Left kidney (tissue), 1 donor: ENCODE measurements at regions not wholly inside any gene's neighbourhood (a gene's known extent, or its start where the extent isn't known, plus 50 kb on each side); places are given as distances from the start of the nearest gene placed in this dataset.
"Not testable (repeated sequence)": the region's sequence is repeated elsewhere in the genome, so short reads cannot be mapped to it uniquely, and the experiment has no call there.

Experiments used
- DNase-seq: peaks from one replicate; pipeline ENCODE4 v3.0.0-alpha.2; 2013

DNA sequence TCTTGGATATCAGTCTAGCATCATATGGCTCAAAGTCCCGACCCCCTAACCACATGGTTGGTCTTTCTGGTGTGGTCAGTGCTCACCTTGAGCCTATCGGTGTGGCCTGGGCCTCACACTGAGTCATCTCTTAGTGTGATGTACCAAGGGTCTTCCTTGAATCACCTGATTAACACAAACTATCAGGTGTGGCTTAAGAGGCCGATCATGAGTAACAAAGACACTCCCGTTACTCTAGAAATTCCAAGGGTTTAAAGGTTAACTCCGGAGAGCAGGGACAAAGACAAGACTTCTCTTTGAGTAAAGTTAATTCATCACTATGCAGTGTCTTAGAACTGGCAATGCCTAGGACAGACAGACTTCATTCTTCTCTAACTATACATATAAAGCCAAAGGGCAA lies 52.3 kb upstream of the ARMC3 start:
- DNase-seq, result no peak

DNA sequence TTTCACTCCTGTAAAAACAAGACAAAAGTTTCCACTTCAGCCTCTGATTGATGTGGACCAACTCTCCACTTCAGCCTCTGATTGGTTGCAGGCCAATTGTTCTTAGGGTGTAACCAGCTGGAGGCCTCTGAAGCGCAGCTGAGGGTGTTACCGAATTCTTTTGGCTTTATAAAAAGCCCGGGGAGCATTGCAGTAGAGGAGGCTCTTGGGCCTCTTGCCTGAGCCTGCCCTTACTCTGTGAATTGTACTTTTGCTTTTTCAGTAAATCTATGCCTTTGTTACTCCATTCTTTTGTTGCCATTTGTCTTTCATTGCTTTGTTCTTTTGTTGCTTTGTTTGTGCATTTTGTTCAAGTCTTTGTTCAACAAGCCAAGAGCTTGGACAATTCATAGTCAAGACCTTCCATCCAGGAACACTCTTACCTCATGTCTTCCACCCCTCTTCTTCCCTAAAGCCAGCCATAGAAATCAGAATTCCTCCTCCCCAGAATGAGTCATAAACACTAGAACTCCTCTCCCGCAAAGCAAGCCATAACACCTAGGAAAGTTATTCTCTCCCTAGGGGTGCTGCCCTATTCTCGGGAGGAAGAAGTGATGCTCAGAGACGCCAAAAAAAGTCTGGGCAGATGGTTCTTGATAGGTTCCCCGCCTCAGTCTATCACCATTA lies 53.5 kb upstream of the ARMC3 start:
- DNase-seq, result no peak

DNA sequence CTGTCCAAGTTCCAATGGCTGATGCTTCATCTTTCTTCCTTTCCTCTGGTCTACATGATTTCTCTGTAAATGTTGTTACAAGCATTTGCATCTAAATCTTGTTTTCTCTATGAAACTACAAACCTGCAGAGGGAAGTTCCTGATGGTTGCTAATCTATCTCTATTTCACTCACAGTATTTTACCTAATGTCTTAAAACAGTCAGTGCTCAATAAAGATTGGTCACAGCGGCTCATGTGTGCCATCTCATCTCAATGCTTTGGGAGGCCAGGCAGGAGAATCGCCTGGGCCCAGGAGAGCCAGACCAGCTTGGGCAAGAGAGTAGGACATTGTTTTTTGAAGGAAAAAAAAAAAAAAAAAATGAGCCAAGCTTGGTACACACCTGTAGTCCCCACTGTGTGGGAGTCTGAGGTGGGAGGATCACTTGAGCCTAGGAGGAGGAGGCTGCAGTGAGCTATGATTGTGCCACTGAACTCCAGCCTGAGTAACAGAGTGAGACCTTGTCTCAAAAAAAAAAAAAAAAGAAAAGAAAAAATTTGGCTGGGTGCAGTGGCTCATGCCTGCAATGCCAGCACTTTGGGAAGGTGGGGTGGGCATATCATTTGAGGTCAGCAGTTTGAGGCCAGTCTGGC lies 71.3 kb upstream of the ARMC3 start:
- DNase-seq, result no peak

DNA sequence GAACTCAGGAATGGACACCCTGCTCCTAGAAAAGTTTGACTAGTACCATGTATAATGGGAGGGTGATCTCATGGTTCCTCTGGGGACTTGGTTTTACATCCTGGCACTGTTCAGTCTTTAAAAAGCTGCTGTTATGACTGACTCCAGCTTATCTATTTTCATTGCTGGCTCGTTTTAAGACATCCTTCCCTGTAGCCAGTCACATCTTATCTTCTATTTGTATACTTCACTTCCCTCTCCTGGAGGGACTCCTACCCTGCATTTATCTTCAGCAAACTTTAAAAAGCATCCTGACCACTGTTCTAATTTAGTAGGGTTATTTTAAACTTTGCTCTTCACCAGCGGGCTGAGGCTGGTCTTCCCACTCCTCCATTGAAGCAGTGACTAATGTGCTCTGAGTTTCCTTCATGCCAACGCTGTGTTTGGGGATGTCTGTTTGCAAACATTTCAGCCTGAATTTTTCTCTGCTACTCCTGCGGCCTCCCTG lies 72.9 kb upstream of the ARMC3 start:
- no peak for DNase-seq

DNA sequence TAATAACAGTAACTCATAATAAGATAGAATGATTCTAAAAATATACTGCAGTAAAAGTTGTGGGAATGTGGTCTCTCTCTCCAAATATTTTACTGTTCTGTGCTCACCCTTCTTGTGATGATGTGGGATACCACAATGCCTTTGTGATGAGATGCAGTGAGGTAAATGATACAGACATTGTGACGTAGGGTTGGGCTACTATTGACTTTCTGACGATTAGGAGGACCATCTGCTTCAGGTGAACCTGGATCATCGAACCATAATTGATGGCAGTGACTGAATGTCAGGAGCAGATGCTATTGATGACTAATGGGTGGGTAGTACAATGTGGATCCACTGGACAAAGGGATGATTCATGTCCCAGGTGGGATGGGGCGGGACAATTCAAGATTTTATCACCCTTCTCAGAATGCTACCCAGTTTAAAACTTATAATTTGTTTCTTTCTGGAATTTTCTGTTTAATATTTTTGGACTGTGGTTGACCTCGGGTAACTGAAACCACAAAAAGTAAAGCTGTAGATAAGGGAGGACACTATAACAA lies 73.9 kb upstream of the ARMC3 start:
- no peak for DNase-seq

DNA sequence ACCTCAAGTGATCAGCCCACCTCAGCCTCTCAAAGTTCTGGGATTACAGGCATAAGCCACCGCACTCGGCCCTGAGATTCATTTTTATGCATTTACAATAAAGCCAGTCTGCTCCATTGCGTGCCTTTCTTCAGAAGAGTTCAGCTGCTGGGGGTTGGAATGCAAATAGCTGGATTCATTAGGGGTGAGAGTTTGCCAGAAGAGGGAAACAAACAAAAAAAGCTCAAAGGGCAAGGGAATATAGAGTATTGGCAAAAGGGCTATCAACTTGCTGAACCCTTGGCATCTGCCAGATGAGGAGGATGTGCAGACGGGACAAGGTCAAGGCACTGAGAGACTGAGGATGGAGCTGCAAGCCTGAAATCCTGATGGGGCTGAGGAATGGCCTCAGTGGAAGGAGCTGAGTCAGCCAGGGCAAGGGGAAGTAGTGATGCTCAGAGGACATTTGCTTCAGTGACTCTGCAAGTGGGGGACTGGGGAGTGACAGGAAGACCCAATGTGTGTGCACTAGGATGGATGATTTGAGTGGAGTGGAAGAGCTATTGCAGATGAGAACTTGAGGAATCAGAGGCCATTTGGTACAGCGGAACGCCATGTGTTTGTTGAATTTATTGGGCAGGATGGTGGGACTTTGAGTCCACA lies 75.0 kb upstream of the ARMC3 start:
- no peak for DNase-seq

DNA sequence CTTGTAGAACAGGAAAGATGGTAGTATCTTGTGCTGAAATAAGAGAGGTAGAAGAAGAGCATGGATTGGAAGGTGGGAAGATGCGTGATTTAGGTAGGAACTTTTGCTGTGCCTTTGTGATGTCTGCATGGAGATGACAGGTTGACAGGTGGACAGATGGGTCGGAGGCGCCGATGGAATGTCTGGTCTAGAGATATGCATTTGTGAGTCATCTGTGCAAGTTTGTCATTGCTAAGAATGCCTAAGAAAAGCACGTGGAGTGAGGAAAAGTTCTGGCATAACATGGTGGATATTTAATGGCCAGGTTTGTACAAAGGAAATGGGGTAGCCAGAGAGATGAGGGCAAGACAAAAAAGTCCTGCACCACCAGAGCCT lies 76.0 kb upstream of the ARMC3 start:
- DNase-seq, result no peak

DNA sequence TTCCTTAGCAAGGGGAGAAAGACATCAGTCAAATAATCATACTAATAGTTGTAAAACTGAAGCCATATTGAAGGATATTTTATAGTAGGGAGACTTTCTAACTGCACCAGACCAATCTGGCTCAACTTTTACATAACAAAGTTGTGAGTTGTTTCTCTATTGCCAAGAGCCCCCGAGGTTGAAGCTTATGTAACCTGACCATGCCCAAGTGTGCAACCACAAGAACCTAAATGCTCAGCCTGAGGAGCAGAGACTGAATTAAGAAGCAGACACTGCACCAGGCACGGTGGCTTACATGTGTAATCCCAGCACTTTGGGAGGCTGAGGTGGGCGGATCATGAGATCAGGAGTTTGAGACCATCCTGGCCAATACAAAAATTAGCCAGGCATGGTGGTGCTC lies 77.3 kb upstream of the ARMC3 start:
- DNase-seq, result no peak

DNA sequence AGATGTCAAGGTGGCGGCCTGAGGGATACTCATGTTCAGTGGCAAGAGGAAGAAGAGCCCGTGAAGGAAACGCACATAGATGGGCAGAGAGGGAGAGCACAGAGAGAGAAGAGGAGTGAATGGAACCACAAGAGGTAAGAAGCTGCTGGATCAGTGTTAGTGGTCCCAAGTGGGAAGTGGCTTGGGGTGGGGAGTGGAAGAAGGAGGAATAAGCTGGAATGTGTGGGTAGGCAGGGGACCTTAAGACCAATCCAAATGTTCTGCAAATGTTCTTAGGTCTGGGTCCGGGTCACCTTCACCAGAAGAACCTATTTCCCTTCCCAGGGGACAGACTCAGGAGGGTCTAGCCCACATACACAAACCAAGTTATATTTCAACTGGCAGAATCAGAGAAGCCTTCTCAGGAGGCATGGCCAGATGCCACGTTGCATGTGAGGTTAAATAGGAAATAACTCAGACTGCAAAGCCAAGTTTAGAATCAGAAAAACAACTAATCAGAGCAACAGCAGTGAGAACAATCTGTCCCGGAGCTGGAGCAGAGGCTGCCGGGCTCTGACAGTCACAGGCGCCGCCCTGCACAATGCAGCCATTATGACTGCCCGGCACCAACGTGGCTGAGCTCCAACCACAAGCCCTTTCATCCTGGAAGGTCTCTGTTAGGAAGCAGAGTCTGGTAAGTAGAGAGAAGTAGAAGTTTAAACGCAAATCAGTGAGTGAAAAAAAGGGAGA lies 78.6 kb upstream of the ARMC3 start:
- DNase-seq, result no peak

DNA sequence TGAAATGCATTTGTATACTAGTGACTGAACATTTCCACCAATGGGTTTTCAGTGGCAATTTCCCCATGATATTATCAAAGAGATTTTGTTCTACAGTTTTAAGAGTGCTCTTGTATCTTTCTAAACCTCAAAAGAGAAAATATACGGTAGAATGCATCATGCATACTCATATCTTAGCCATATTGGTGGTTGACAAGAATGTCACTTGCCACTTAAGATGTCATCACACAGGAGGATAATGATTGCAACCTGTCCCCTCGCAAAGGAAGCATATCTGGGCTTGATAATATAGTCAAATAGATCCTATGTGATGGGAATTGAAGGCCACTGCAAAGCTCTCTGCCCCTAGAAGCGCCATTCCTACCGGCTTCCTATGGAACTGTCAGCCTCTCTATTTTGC lies 79.3 kb upstream of the ARMC3 start:
- no peak for DNase-seq

DNA sequence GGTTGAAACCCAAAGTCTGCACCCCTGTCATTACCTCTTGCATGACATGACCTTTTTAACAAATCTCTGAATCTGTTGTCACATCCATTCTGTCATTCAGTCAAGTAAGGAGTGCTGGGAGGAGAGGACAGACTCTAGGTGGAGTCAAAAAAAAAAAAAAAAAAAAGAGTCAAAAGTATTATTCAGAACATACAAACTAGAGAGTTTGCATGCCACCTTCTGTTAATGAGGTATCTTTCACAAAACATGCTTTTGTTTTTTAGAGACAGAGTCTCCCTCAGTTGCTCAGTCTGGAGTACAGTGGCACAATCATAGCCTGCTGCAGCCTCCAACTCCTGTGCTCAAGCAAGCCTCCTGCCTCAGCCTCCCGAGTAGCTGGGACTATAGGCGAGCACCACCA lies 81.6 kb upstream of the ARMC3 start:
- DNase-seq, result no peak

DNA sequence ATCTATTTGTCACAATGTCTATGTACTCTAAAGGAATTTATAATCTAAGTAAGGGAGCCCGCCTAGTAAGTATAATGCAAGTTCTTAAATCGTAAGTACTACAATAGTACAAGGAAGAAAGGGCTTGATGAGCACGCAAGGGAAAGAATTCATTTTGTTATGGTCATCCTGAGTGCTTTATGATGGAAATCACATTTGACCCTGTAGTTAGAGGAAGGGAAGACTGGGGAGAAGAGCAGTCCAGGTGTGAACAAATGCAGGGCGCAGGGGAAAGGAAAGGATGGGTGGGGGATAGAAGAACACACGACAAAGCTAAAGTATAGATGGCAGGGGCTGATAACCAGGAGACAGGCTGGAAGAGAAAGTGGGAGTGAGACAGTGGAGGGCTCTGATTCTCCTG lies 88.2 kb upstream of the ARMC3 start:
- DNase-seq, result no peak

DNA sequence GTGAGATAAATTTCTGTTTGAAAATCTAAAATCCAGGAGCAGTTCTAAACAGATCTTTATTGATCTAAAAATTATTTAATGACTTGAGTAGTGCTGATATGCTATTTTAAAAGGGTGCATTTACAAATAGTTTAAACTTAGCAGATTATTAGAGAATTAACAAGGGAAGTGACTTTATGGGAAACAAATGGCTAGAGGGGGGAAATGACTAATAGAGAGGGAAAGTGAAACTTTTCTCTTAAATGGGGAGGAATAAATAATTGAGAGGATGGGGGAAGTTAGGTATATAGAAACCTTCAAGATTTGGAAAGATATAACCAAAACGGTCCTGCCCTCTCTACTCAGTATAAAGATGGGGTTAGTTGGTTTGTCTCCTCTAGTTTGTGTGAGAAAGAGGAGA lies 90.1 kb upstream of the ARMC3 start:
- no peak for DNase-seq

DNA sequence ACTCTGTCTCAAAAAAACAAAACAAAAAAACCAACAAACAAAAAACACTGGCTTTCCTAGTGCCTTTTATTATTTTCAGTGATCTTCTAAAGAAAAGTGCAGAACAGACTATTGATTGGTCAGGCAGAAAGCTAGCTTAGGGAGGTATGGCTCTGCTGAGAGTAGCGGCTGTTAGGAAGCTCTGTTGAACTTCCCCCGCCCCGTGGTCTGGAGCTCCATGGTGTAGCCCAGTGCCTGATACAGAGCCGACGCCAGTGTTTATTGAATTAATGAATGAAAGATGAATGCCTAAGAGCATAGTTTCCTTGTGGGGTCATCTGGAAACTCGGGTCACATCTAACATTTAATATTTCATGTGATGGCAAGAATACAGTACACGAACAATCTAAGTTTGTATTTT lies 90.5 kb upstream of the ARMC3 start:
- no peak for DNase-seq

DNA sequence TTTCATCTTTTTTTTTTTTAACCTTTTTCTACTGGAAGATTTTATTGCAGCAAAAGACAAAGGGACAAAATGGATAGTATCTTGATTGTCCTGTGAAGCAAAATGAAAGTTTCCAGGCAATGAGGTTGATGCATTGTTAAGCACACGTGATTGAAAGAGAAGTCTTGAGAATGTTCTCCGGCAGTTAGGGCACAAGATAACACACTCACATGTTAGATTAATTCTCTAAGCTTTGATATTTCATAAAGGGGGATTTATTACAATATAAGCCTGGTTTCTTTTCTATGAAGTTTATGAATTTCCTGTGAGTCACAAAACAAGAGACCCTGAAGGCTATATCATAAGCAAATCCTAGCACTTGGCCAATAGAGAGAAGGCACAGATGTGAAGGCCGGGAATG lies 93.4 kb upstream of the ARMC3 start:
- no peak for DNase-seq

DNA sequence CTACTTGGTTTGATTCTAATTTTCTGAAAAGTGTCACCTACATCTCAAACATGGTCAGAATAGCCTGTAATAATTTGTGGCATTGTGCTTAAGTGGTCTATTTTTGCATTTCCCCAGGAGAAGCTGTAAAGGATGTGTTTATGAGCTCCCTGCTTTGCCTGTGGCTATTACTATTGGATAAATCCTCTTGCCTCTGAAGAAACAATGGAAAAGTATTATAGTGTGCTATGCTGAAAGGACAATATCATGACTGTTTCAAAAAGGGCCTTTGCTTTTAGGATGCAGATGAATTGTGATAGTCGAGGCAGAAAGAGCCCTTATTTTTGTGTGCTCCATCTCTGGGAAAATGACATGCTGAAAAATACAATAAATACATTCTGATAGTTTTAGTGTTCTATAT lies 94.1 kb upstream of the ARMC3 start:
- DNase-seq, result no peak

DNA sequence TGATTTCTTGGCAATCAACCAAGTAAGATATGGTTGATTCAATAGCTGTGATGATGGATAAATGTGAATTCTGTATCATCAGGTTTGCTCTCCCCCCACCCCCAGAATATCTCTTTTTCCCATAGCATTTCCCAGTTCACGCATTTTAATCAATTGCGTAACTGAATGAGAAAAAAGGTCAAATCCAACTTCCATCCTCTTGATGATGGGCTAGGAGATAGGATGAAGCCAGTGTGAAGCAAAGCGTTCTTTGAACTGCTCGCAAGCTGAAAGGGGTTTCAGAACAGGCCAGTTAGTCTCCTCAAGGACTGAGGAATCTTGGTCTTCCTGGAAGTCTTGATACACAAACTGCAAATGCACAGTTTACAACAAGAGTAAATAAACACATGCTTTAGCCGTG lies 94.5 kb upstream of the ARMC3 start:
- DNase-seq, result no peak

DNA sequence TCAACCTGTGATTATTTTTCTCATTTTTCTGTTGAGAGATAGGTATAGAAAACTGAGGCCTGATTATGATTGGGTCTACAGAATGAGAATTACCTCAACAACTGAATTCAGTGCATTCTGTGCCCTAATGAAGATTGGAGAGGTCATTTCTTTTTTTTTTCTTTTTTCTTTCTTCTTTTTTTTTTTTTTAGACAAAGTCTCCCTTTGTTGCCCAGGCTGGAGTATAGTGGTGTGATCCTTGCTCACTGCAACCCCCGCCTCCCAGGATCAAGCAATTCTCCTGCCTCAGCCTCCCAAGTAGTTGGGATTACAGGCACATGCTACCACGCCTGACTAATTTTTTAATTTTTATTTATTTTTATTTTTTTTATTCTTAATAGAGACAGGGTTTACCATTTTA lies 95.0 kb upstream of the ARMC3 start:
- DNase-seq, result no peak

DNA sequence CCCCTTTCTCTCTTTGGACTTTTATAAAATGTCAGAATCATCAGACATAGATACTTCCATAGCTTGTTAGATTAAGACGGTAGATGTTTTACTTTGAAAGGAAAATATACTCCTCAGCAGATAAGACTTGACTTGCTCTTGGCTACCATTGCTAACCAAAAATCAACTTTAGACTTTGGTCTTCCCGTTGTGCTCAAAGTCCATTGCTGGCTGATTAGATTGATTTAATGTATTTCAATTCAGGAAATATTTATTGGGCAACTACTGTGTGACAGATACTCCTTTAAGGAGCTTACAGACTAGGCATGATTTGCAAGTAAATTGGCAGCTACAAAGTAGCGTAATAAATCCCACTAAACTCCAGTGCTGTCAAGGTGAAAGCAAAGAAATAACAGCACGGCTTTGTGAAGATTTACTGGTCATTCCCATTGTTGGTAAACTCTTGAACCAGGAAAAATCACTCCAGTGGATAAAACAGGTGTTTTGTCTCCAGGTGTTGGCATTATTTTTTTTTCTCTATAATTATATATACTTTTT lies 95.7 kb upstream of the ARMC3 start:
- no peak for DNase-seq

DNA sequence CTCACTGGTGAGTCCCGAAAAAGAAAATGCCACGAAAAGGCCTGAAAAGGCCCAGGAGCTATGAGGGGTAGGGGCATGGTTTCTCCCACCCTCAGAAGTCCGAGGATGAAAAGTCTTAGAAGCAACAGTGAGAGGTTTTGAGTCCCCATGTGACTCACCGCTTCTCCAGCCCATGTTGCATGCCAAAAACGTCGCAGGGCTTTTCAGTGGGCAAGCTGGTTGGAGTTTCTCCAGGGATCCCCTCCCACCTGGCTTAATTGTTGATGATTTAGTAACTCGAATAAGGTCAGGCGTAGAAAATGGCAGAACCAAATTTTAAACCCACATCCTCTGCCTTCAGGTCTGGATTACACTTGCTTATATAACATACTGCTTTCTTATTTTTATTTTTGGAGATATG lies 96.3 kb upstream of the ARMC3 start:
- DNase-seq, result no peak

DNA sequence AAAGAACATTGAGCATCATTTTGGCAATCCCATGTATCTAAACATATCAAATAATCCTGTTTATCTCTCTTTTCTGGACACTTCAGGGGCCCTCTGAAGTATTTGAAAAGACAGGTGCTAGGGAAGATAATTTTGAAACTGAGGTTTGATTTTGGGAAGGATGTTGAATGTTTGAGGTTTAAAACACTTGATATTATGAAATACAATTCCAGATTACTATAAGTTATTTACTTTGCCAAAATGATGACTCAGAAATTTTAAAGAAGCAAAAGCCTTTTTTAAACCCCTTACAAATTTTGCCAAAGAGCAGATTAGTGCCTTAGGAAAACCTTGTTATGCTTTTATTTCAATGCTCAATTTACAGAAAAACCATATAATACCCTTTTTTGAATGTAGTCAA lies 99.1 kb upstream of the ARMC3 start:
- DNase-seq, result not testable (repeated sequence)

DNA sequence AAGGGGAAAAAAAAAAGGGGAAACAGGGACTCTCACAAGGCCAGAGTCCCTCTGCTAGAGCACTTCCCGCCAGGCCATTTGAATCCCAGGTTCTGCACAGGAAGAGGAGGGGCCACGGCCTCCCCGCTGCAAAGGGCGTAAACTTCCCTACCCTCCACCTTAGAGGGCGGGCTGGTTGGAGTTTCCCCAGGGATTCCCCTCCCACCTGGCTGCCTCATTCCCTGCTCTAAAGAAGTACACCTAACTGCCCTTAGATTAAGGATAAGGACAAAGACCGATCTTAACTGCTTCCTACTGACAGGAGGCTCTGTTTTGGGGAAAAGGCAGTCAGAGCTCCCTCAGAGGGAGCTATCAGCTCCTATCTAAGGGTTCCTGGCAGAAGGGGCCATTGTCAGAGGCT lies 102.0 kb upstream of the ARMC3 start:
- DNase-seq, result no peak

DNA sequence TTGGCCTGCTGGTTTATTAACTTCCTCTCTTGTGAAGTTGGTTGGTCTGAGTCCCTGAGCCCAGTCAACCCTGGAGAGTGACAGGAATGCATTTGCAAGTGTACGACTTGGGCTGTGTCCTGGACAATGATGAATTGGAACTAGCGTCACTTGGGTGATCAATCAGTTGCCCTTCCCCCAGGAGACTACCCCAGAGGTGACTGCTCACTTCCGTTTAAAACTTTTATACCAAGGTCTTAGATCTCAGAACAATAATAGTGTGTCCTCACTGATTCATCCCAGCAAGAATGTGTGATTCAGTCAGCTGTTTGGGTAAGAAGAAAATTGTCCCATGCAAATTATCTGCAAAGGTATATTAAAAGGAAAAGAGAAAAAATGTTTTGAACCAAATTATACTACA lies 102.9 kb upstream of the ARMC3 start:
- no peak for DNase-seq
